NCI-H748 treated with DMSO at 0.1 percent for 48 hours (cell line): ENCODE measurements at regions not wholly inside any gene's neighbourhood (a gene's known extent, or its start where the extent isn't known, plus 50 kb on each side); places are given as distances from the start of the nearest gene placed in this dataset.

Source experiments
- DNase-seq: peaks from one replicate; lab custom pipeline; 2025; lab: John Stamatoyannopoulos, UW

GRCh38 chr12:114902665-114903064, 218.7 kb upstream of the TBX3 start:
- DNase-seq: peak; percentile 58

DNA sequence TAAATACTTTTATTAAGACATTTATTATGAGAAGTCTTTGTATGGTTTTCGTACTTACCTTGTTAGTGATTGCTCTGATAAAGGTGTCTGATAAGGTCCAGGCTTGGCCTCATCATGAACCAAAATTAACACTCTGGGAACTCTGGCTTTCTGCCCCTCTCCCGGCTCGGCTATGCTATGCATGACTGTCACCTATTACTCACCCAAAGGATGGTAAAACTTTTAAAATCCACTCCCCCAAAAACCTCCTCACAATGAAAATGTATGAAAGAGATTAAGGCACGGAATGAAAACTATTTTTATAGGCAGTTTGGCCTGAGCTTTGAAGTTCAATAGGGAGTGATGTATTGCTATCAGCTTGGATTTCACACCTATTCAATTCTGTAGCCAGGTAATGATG, 217.3 kb upstream of the TBX3 start:
- DNase-seq: no peak

- no peak for DNase-seq
Measured at GRCh38 chr12:114898159-114898558, 214.2 kb upstream of the TBX3 start.

DNA sequence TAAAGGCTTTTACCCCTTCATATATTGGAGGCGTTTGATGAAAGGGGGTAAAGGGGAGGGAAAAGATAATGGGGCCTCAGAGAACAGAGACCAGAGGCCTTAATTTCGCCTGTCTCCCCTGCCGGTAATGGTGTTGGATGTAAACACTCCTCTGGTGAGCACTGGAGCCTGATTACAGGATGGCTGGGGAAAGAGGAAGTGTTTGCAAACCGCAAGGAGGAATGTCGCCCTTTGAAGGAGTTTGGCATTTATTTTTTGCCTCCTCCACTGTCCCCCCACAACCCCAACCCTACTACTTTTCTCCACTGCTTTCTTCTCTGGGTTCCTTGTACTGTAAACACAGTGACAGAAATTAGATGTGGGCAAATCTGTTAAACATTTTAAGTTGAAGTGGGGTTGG, 211.9 kb upstream of the TBX3 start:
- DNase-seq: no peak

GRCh38 chr12:114895081-114895480, 211.1 kb upstream of the TBX3 start:
- no peak for DNase-seq

DNA sequence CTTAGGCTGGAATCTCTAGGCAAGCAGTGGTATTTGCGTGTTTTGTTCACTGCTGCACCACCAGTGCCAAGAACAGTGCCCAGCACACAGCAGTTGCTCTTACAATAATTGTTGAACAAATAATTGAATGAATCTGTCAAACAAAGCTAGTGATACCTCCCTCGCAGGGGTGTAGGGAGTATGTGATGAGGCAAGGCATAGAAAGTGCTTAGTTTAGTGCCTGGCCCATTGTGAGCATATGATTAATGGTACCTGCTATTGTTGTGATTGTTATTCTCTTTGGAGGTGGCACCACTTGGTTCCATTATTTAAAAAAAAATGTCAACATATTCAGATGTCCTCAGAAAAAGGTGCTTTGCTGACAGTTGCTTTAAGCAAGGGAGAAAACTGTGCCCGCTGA, 210.1 kb upstream of the TBX3 start:
- peak; percentile 98 for DNase-seq

DNA sequence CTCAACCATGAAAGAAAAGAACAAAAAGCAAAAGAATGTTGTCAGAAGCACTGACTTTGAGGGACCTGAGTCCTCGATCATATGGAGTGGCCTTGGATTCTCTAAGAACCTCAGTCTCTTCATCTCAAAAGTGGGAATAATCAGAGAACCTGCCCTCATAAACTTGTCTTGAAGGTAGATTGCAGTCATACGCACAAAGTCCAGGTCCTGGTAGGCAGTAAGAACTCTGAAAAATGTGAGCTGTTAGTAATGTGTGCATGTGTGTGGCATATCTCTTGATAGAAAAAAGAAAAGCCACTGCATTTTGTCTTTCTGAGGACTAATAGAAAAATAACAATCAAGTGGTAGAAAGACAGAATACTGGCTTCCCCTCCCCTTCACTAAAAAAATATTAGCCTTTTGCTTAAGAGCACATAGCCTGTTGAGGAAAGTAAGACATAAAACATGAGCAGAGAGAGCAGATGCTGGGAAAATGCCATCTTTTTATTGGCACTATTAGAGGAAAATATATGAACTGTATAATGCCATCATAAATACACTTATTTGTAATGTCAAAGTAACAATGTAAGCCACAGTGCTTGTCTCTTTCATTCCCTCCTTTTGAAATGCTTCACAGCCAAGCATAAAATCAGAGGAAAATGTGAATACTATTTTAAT, 205.1 kb upstream of the TBX3 start:
- no peak for DNase-seq

- DNase-seq: no peak
Measured at GRCh38 chr12:114888448-114888847, 204.5 kb upstream of the TBX3 start.

DNA sequence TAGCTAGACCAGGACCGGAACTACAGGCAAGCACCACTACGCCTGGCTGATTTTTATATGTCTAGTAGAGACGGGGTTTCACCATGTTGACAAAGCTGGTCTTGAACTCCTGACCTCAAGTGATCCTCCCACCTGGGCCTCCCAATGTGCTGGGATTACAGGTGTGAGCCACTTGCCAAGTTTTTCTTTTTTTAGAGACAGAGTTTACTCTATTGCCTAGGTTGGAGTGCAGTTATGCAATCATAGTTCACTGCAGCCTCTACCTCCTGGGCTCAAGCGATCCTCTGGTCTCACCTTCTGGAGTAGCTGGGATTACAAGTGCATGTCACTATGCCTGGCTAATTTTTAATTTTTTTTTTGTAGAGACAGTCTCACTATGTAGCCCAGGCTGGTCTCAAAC, 201.5 kb upstream of the TBX3 start:
- DNase-seq: no peak

- no peak for DNase-seq
Measured at GRCh38 chr12:114884575-114884974, 200.6 kb upstream of the TBX3 start.

DNA sequence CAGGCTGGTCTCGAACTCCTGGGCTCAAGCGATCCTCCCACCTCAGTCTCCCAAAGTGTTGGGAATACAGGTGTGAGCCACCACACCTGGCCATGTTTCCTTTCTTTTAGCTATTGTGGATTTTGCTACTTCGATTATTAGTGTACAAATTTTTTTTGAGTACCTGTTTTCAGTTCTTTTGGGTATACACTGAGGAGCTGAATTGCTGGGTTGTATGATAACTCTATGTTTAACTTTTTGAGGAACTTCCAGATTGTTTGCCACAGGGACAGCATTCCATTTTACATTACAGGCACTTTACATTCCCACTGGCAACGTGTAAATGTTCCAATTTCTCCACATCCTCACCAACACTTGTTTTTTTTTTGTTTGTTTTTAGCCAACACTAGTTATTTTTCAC, 198.1 kb upstream of the TBX3 start:
- no peak for DNase-seq

- no peak for DNase-seq
Measured at GRCh38 chr12:114879354-114879753, 195.4 kb upstream of the TBX3 start.

- no peak for DNase-seq
Measured at GRCh38 chr12:114878781-114879180, 194.8 kb upstream of the TBX3 start.

DNA sequence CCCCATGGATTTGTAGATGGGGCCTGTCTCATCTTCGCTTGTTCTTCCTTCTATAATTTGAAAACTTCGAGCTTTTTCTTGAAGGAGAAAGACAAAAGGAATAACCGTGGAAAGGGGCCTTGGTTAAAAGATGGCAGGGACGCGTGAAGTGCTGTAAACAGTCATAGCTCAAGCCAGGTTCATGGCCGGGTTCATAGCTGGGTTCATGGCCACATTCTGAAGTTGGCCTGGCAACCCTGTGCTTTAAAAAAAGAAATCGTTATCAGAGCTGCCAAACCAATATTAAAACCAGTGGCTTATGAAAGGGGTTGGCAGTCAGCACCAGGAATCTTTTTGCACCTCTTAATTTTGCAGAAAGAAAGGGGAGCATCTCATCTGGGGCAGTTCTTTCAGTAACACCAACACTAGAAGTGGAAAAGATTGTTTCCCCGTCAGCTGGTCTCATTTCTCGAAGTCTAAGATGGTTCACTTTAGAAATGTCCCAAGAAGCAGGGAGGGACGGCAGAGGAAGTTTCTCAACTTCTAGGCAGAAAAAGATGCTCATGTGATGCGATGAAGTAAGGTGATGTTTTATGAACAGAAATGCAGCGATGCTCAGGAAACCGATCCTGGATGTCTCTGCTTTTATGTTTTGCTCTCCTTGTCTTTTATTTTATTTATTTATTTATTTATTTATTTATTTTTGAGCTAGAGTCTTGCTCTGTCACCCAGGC, 193.1 kb upstream of the TBX3 start:
- DNase-seq: no peak

DNA sequence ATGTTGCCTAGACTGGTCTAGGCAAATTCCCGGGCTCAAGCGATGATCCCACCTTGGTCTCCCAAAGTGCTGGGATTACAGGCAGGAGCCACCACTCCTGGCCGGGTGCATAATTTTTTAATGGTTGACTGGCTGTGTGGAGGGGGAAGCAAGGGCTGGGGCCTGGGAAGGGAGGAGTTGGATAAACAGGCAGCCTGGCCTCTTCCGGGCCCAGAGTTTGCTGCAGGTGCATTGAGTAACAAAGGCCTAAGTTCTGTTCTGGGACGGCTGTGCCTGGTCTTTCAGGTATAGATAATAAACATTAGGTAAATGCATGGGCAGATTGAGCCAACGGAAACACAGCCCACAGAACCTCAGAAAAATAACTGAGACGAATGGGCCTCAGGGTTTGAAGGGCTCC, 191.3 kb upstream of the TBX3 start:
- no peak for DNase-seq

DNA sequence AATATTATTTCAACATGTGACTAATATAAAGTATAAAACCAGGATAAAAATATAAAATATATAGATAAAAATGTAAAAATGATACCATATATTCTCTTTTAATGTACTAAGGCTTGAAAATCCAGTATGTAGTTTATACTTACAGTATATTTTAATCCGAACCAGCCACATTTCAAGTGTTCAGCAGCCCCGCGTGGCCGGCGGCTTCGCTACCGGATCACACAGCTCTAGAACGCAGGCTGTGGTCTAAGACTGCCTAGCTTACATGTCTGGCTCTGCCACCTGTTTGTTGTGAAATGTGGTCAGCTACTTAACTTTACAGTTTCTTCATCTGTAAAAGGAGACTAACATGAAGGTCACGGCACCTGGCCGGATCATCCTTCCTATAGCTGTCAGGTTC, 189.7 kb upstream of the TBX3 start:
- no peak for DNase-seq

- peak; percentile 93 for DNase-seq
Measured at GRCh38 chr12:114868995-114869834, 185.2 kb upstream of the TBX3 start.

- no peak for DNase-seq
Measured at GRCh38 chr12:114866331-114866730, 182.4 kb upstream of the TBX3 start.

GRCh38 chr12:114864837-114865551, 181.0 kb upstream of the TBX3 start:
- DNase-seq: no peak

- no peak for DNase-seq
Measured at GRCh38 chr12:114863911-114864310, 179.9 kb upstream of the TBX3 start.

DNA sequence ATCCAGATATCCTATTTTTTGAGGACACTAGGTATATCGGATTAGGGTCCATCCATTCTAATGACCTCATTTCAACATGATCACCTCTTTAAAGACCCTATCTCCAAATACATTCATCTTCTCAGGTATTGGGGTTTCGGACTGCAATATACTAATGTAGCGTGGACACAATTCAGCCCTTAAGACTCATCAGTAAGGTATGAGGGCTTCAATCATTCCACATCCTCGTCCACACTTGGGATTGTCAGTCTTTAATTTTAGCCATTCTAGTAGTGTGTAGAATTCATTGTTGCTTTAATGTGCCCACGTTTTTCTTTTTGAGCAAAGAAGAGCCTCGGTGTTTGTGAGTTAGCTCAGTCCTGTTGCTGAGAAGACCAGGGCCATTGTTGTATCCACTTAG, 177.0 kb upstream of the TBX3 start:
- no peak for DNase-seq

DNA sequence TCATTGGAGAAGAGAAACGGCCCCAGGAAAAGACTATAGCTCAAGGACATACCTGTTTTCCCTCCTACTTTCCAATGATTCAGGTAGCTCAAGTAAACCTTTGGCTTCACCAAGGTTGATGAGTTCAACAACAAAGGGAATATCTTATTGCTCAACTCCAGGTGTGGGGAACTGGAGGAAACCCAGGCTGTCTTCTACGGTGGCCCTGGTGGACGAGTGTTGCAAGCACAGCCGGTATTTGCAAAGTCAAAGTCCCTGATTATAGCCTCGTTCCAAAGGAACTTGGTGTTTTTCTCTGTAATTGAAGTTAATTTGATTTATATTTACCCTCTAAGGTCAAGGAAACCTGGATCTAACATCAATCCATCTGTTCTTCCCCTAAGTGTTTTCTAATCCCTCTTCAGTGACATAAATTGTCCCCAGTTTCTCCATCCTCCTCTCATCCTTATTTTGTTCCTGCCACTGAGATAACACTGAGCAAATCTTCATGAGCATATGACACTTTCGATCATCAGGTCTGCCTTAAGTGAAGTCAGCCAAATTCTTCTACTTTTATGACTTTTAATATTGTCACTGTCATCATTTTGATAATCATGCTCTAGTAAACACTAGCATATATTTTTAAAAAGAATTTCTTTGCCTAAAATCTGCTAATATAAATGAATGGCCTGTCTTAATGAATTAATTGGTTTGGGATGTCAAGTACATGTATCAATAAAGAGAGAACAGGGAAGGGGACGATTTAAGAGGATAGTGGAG, 174.6 kb upstream of the TBX3 start:
- no peak for DNase-seq
